Fibroblast of villous mesenchyme (primary cell): ENCODE measurements at regions not wholly inside any gene's neighbourhood (a gene's known extent, or its start where the extent isn't known, plus 50 kb on each side); places are given as distances from the start of the nearest gene placed in this dataset.

Experiments used
- DNase-seq: peaks from one replicate; pipeline ENCODE4 v3.0.0-alpha.2; 2010; ENCODE audit warnings: low read depth
- H3K4me3 ChIP-seq: 2 replicates; pipeline ENCODE4 v1.5.1; 2011; ENCODE audit warnings: low read depth, mild to moderate bottlenecking, low read length
- CTCF ChIP-seq: IDR thresholded peaks from 2 replicates; pipeline ENCODE4 v1.5.1; 2012; ENCODE audit warnings: low read depth, mild to moderate bottlenecking, low read length; ENCODE audit not compliant: insufficient read depth

GRCh38 chr6:1231941-1232340 is 80.0 kb upstream of the FOXQ1 start:
- DNase-seq = no peak
- no peak for TF ChIP-seq CTCF
- H3K4me3 ChIP-seq = no peak overlapping the region

- no peak for TF ChIP-seq CTCF
- no peak overlapping the region for H3K4me3 ChIP-seq
- no peak for DNase-seq
These were observed 81.0 kb upstream of the FOXQ1 start for GRCh38 chr6:1230689-1231605.

GRCh38 chr6:1230281-1230680 is 81.6 kb upstream of the FOXQ1 start:
- H3K4me3 ChIP-seq = no peak overlapping the region
- no peak for TF ChIP-seq CTCF
- DNase-seq = no peak

GRCh38 chr6:1229808-1230207 is 82.1 kb upstream of the FOXQ1 start:
- no peak for DNase-seq
- no peak for TF ChIP-seq CTCF
- H3K4me3 ChIP-seq = no peak overlapping the region

GRCh38 chr6:1229301-1229700 is 82.6 kb upstream of the FOXQ1 start:
- H3K4me3 ChIP-seq = no peak overlapping the region
- DNase-seq = no peak
- no peak for TF ChIP-seq CTCF

GRCh38 chr6:1228754-1229191 is 83.1 kb upstream of the FOXQ1 start:
- TF ChIP-seq CTCF = no peak
- DNase-seq = no peak
- no peak overlapping the region for H3K4me3 ChIP-seq
